Chondrocyte (in vitro differentiated cells): ENCODE measurements at regions not wholly inside any gene's neighbourhood (a gene's known extent, or its start where the extent isn't known, plus 50 kb on each side); places are given as distances from the start of the nearest gene placed in this dataset.

Experiments used
- DNase-seq: peaks from one replicate; pipeline ENCODE4 v3.0.0; 2021; ENCODE audit warnings: mixed read lengths, low spot score
- H3K27ac Mint-ChIP-seq: one replicate; pipeline ENCODE4 v1.8.0; 2021; ENCODE audit warnings: mild to moderate bottlenecking, moderate library complexity, mixed read lengths; ENCODE audit not compliant: unreplicated experiment
- H3K27me3 Mint-ChIP-seq: 2 replicates; pipeline ENCODE4 v1.8.0; 2021; ENCODE audit warnings: low read depth, mixed read lengths
- H3K36me3 Mint-ChIP-seq: 2 replicates; pipeline ENCODE4 v1.8.0; 2021; ENCODE audit warnings: low read depth, mixed read lengths
- H3K4me1 Mint-ChIP-seq: 2 replicates; pipeline ENCODE4 v1.8.0; 2021; ENCODE audit warnings: low read depth, mild to moderate bottlenecking, mixed read lengths
- H3K4me3 Mint-ChIP-seq: one replicate; pipeline ENCODE4 v1.8.0; 2021; ENCODE audit warnings: mild to moderate bottlenecking, moderate library complexity, mixed read lengths; ENCODE audit not compliant: unreplicated experiment
- H3K9me3 Mint-ChIP-seq: 2 replicates; pipeline ENCODE4 v1.8.0; 2021; ENCODE audit warnings: low read depth, mixed read lengths
- CTCF ChIP-seq: fragments of 200-600 bp; sonication (generic); IDR thresholded peaks from 2 replicates; pipeline ENCODE4 v1.5.0; 2021; ENCODE audit warnings: antibody characterized with exemption, mild to moderate bottlenecking, moderate library complexity

- Mint-ChIP-seq H3K36me3 (no peaks in the 10 kb centered on the region), H3K4me1 (no peaks in the 10 kb centered on the region), H3K27me3 (peaks cover 14% of the 10 kb centered on the region), H3K27ac (no peak overlapping the region), H3K4me3 (no peak overlapping the region), H3K9me3 (no peaks in the 10 kb centered on the region)
- no peak for TF ChIP-seq CTCF
- DNase-seq: no peak
These were observed 182.2 kb downstream of the HERPUD2 start for GRCh38 chr7:35512716-35513115.

- peak; percentile 24 for TF ChIP-seq CTCF
- Mint-ChIP-seq H3K27ac (no peak overlapping the region), H3K4me3 (no peak overlapping the region), H3K4me1 (no peaks in the 10 kb centered on the region), H3K27me3 (peaks cover 14% of the 10 kb centered on the region), H3K36me3 (no peaks in the 10 kb centered on the region), H3K9me3 (no peaks in the 10 kb centered on the region)
- no peak for DNase-seq
These were observed 186.1 kb downstream of the HERPUD2 start for GRCh38 chr7:35508623-35509400.

- Mint-ChIP-seq H3K27me3 (peaks cover 10% of the 10 kb centered on the region), H3K4me3 (no peak overlapping the region), H3K27ac (no peak overlapping the region), H3K9me3 (no peaks in the 10 kb centered on the region), H3K36me3 (no peaks in the 10 kb centered on the region), H3K4me1 (no peaks in the 10 kb centered on the region)
- no peak for TF ChIP-seq CTCF
- DNase-seq: no peak
These were observed 189.9 kb downstream of the HERPUD2 start for GRCh38 chr7:35505066-35505465.

GRCh38 chr7:35504365-35504764 is 190.6 kb downstream of the HERPUD2 start:
- no peak overlapping the region for H3K27ac Mint-ChIP-seq
- no peak overlapping the region for H3K4me3 Mint-ChIP-seq
- no peak for DNase-seq
- no peak for TF ChIP-seq CTCF
- peaks cover 10% of the 10 kb centered on the region for H3K27me3 Mint-ChIP-seq
- H3K4me1 Mint-ChIP-seq: no peaks in the 10 kb centered on the region
- H3K9me3 Mint-ChIP-seq: no peaks in the 10 kb centered on the region
- no peaks in the 10 kb centered on the region for H3K36me3 Mint-ChIP-seq

- Mint-ChIP-seq H3K27ac (no peak overlapping the region), H3K9me3 (no peaks in the 10 kb centered on the region), H3K4me1 (no peaks in the 10 kb centered on the region), H3K4me3 (no peak overlapping the region), H3K36me3 (no peaks in the 10 kb centered on the region), H3K27me3 (peaks cover 14% of the 10 kb centered on the region)
- no peak for DNase-seq
- no peak for TF ChIP-seq CTCF
These were observed 193.3 kb downstream of the HERPUD2 start for GRCh38 chr7:35501681-35502080.
